ENCODE measurements at regions not wholly inside any gene's neighbourhood (a gene's known extent, or its start where the extent isn't known, plus 50 kb on each side); places are given as distances from the start of the nearest gene placed in this dataset.
A peak's percentile ranks its signal among the peaks of the same experiment; 100 is the strongest.

DNA sequence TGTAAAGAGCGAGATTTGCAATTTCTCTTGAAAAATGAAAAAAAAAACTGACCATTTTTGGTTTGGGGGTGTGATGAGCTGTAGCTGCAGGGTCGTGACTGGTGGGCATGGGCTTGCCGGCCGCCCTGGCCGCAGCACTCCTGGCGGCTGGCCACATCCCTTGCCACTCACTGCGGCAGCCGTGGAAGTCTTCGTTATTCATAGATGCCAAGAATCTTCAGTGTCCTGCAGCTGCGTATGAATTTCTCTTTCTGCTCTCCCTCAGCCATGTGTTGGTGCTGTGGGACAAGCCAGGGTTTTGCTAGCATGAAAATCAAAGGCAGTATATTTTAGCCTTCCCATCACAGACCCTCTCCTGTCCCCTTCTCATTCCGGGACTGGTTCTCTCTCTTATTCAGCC lies 151.7 kb upstream of the TSHZ3 start:
- no peaks in the 10 kb centered on the region for H3K36me3 ChIP-seq
- H3K27me3 ChIP-seq, result no peaks in the 10 kb centered on the region
- TF ChIP-seq, protein P1, sequence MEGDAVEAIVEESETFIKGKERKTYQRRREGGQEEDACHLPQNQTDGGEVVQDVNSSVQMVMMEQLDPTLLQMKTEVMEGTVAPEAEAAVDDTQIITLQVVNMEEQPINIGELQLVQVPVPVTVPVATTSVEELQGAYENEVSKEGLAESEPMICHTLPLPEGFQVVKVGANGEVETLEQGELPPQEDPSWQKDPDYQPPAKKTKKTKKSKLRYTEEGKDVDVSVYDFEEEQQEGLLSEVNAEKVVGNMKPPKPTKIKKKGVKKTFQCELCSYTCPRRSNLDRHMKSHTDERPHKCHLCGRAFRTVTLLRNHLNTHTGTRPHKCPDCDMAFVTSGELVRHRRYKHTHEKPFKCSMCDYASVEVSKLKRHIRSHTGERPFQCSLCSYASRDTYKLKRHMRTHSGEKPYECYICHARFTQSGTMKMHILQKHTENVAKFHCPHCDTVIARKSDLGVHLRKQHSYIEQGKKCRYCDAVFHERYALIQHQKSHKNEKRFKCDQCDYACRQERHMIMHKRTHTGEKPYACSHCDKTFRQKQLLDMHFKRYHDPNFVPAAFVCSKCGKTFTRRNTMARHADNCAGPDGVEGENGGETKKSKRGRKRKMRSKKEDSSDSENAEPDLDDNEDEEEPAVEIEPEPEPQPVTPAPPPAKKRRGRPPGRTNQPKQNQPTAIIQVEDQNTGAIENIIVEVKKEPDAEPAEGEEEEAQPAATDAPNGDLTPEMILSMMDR (IDR thresholded peaks at IDR 0.05), result no peak
- H3K27ac ChIP-seq, result no peak overlapping the region
- ATAC-seq, result no peak
- intact Hi-C loops (cut with DNase I), result no loop called here
- H3K4me1 ChIP-seq, result no peaks in the 10 kb centered on the region
- peak in 1 of 4 donors; percentile 7 for DNase-seq
- H3K4me3 ChIP-seq, result no peak overlapping the region
- H3K9me3 ChIP-seq, result no peaks in the 10 kb centered on the region

DNA sequence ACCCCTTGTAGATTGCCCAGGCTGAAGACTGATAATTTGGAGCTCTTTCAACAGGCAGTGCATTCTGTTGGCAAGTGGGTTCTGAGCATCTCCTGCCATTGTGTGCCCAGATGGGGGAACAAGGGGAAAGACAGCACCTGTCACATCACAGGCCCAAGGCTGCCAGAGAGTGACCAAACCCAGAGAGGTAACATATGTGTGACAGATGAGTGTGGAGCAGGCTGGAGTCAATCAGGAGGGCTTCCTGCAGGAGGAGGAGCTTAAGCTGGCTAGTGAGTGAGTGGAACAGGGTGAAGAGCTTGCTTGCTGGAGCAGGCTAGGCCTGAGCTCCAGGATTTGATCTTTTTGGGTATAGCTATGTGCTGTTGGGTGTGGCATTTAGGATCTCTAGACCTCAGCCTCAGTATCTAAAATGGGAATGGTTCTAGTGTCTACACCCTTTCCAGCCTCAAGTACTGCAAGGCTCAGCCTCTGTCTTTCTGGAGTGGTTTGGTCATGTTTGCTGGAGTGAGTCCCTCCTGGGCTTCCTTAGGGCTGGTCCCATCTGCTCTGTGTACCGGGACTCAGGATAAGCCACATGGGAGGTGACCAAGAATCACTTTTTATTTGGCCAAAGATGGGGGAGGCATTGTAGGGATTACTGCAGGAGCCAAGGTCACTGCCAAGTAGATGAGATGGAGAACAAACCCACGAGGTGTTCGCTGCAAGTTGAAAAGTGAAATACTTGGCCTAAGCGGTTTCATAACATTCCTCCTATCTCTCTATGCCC lies 152.4 kb upstream of the TSHZ3 start:
- no peaks in the 10 kb centered on the region for H3K27me3 ChIP-seq
- H3K27ac ChIP-seq, result no peak overlapping the region
- H3K4me1 ChIP-seq, result no peaks in the 10 kb centered on the region
- TF ChIP-seq, protein P1 (IDR thresholded peaks at IDR 0.05), result no peak
- no peak overlapping the region for H3K4me3 ChIP-seq
- H3K9me3 ChIP-seq, result no peaks in the 10 kb centered on the region
- intact Hi-C loops (cut with DNase I), result no loop called here
- DNase-seq (no peak), ATAC-seq (no peak)
- no peaks in the 10 kb centered on the region for H3K36me3 ChIP-seq

DNA sequence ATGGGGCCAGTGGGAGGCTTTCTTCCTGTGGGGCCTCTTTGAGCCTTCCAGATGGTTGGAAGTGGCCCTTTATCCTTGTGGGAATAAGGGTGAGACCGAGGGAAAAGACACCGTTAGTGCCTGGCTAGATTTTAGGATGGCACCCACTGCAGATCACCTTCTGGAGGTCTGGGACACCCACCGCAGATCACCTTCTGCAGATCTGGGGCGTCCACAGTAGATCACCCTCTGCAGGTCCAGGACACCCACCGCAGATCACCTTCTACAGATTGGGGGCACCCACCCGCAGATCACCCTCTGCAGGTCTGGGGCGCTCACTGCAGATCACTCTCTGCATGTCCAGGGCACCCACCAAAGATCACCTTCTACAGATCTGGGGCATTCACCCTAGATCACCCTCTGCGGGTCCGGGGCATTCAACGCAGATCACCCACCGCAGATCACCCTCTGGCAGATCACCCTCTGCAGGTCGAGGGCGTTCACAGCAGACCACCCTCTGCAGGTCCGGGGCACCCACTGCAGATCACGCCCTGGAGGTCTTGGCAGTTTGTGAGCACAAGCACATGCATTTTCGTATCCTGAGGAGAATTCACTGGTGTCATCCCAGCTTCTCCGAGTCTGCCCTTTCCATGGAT lies 153.4 kb upstream of the TSHZ3 start:
- intact Hi-C loops (cut with DNase I), result no loop called here
- Histone ChIP-seq H3K27me3 (no peaks in the 10 kb centered on the region), H3K9me3 (no peaks in the 10 kb centered on the region), H3K36me3 (no peaks in the 10 kb centered on the region), H3K4me1 (no peaks in the 10 kb centered on the region), H3K27ac (no peak overlapping the region), H3K4me3 (no peak overlapping the region)
- DNase-seq, result no peak
- no peak for ATAC-seq
- TF ChIP-seq, protein P1 (IDR thresholded peaks at IDR 0.05), result no peak

DNA sequence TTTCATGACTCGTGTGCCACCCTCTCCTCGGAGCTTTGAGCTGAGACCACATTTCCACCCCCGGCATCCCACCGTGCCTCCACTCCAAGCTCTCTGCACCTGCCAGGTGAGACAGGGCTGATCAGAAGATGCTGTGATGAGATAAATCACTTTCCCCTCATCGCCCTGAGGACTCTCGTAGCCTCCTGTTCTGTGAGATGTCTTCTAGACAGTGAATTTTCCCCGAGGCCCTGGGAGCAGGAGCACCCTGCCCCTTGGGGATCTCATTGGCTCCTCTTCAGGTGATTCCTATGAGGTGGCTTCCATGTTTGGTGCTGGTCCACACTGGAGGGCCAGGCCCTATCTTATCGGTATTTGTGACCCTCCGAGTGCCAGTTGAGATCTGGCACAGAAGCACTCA lies 154.0 kb upstream of the TSHZ3 start:
- intact Hi-C loops (cut with DNase I), result no loop called here
- TF ChIP-seq, protein P1 (IDR thresholded peaks at IDR 0.05), result no peak
- DNase-seq (no peak), ATAC-seq (no peak)
- Histone ChIP-seq H3K36me3 (no peaks in the 10 kb centered on the region), H3K4me3 (no peak overlapping the region), H3K27ac (no peak overlapping the region), H3K9me3 (no peaks in the 10 kb centered on the region), H3K27me3 (no peaks in the 10 kb centered on the region), H3K4me1 (no peaks in the 10 kb centered on the region)

DNA sequence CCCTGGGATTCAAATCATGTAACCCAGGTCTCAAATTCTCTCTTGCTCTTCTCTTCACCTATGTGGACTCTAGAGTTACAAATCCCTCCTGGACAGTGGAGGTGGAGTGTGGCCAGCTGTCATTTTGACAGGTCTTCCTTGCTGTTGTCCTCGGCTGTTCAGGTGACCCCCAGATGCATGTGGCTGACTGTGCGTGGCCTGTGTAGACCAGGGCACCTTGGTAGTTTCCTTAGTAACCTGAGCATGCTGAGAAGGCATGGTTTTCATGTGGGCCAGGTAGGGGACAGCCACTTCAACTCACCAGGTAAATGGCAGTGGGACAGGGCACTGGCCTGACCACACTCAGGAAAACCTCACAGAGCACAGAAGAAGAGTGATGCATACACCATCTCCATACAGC lies 155.0 kb upstream of the TSHZ3 start:
- no peak for ATAC-seq
- Histone ChIP-seq H3K9me3 (no peaks in the 10 kb centered on the region), H3K36me3 (no peaks in the 10 kb centered on the region), H3K4me1 (no peaks in the 10 kb centered on the region), H3K27me3 (no peaks in the 10 kb centered on the region), H3K27ac (no peak overlapping the region), H3K4me3 (no peak overlapping the region)
- intact Hi-C loops (cut with DNase I), result no loop called here
- TF ChIP-seq, protein P1 (IDR thresholded peaks at IDR 0.05), result no peak
- no peak for DNase-seq
